GM20000 (cell line): ENCODE measurements at regions not wholly inside any gene's neighbourhood (a gene's known extent, or its start where the extent isn't known, plus 50 kb on each side); places are given as distances from the start of the nearest gene placed in this dataset.
"Not testable (repeated sequence)": the region's sequence is repeated elsewhere in the genome, so short reads cannot be mapped to it uniquely, and the experiment has no call there.

ENCODE experiments used
- DNase-seq: peaks from one replicate; pipeline ENCODE4 v3.0.0; 2012; ENCODE audit warnings: low spot score
- TF ChIP-seq, protein P1 (sequence below): IDR thresholded peaks from 2 replicates; pipeline ENCODE4 v1.5.1; 2012; ENCODE audit warnings: mild to moderate bottlenecking, control low read depth; ENCODE audit errors: extremely low read depth, missing control alignments

DNA sequence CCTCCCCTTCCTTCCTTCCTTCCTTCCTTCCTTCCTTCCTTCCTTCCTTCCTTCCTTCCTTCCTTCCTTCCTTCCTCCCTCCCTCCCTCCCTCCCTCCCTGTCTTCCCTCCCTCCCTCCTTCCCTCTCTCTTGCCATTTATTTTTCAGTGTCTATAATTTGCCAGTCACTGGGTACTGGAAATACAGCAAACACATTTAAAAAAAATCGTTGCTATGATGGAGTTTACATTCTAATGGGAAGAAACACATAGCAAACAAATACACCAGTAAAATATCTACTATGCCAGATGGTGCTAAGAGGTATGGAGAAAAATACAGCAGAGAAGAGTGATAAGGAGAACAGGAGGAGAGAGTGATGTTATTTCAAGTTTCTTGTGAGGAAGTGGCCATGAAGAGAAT is 309.5 kb downstream of the CTH start:
- TF ChIP-seq, protein P1, sequence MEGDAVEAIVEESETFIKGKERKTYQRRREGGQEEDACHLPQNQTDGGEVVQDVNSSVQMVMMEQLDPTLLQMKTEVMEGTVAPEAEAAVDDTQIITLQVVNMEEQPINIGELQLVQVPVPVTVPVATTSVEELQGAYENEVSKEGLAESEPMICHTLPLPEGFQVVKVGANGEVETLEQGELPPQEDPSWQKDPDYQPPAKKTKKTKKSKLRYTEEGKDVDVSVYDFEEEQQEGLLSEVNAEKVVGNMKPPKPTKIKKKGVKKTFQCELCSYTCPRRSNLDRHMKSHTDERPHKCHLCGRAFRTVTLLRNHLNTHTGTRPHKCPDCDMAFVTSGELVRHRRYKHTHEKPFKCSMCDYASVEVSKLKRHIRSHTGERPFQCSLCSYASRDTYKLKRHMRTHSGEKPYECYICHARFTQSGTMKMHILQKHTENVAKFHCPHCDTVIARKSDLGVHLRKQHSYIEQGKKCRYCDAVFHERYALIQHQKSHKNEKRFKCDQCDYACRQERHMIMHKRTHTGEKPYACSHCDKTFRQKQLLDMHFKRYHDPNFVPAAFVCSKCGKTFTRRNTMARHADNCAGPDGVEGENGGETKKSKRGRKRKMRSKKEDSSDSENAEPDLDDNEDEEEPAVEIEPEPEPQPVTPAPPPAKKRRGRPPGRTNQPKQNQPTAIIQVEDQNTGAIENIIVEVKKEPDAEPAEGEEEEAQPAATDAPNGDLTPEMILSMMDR, result no peak

DNA sequence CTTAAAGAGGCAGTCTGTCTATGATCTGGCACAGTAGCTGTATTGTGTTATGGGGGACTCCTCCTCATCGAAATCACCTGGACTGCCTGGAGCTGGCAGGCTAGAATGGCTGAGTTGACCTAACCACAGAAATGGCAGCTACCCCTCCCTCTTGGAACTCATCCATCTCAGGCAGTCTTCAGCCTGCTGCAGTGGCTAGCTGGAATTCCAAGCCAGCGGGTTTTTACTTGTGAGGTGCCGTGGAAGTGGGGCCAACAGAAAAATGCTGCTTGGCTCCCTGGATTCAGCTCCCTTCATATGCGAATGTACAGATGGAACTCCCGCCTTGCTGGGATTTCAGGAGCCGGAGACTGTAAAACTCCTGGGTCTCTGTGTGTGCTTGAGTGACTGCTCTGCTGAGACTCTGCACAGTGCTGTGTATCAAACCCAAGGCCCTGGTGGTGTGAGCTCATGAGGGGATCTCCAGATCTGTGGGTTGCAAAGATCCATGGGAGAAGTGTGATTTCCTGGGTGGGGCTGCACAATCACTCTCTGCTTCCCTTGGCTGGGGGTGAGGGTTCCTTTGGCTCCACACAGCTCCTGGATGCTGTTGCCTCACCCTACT is 316.9 kb downstream of the CTH start:
- TF ChIP-seq, protein P1, result no peak
- DNase-seq, result no peak

More for the DNA sequence above, 309.5 kb downstream of the CTH start:
- no peak for DNase-seq

DNA sequence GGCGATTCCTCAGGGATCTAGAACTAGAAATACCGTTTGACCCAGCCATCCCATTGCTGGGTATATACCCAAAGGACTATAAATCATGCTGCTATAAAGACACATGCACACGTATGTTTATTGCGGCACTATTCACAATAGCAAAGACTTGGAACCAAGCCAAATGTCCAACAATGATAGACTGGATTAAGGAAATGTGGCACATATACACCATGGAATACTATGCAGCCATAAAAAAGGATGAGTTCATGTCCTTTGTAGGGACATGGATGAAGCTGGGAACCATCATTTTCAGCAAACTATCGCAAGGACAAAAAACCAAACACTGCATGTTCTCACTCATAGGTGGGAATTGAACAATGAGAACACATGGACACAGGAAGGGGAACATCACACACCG is 311.1 kb downstream of the PTGER3 start:
- DNase-seq, result not testable (repeated sequence)

DNA sequence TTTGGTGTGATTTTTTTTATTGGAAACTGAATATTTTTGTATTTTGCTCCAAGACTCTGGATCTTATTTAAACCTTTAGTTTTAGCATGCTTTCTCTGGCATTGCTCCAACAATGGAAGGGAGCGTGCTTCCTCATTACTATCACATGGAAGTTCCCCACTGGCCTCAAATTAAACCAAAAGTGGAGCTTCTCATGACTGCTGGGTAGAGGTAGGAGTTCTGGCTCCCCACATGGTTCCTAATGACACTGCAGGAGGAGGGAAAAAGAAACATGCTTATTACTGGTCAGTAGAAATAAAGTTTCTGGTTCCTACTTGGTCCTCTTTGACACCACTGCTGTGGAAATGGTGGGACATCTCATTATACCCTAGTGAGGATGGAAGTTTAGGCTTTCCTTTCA is 310.5 kb downstream of the PTGER3 start:
- DNase-seq, result no peak
- TF ChIP-seq, protein P1, result no peak

DNA sequence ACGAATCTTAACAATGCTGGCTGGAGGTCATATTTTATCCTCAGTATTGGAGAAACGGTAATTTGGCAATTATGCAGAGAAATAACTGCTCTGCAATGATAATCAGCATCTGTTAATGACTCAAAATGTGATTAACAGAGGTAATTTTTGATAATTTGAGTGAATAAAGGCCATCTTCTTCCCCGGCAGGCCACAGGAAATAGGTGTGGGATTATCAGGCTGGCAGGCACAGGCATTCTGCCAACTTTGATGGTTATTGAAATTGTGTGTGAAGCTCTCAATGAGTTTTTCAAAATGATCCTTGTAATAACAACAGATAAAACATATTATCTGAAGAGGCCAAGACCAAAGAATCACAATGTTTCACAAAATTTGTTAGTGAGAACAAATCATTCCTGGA is 309.0 kb downstream of the PTGER3 start:
- TF ChIP-seq, protein P1, result no peak
- DNase-seq, result no peak

DNA sequence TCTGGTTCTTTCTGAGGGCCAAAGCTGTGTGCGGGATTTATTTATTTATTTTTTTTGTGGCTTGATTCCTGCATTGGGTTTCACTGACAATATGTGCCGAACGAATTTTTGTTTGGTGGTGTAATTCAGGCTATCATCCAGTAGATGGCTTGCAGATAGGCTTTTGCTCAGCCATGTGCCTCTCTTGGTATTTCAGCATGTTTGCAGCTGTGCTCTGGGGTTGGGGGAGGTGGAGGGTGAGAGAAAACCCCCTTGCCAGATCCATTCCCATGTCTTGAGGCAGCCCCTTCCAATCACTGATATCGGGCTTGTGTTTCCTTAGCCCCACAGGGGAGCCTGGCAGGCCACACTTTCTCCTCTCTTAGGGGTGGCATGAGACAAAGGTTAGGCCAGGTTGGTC is 302.4 kb downstream of the PTGER3 start:
- no peak for DNase-seq
- TF ChIP-seq, protein P1, result no peak

DNA sequence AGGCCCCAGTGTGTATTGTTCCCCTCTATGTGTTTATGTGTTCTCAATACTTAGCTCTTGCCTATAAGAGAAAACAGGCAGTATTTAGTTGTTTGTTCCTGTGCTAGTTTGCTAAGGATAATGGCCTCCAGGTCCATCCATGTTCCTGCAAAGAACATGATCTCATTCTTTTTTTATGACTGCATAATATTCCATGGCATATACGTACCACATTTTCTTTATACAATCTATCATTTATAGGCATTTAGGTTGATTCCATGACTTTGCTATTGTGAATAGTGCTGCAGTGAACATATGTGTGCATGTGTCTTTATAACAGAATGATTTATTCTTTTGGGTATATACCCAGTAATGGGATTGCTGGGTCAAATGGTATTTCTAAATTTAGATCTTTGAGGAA is 301.6 kb downstream of the PTGER3 start:
- not testable (repeated sequence) for DNase-seq

DNA sequence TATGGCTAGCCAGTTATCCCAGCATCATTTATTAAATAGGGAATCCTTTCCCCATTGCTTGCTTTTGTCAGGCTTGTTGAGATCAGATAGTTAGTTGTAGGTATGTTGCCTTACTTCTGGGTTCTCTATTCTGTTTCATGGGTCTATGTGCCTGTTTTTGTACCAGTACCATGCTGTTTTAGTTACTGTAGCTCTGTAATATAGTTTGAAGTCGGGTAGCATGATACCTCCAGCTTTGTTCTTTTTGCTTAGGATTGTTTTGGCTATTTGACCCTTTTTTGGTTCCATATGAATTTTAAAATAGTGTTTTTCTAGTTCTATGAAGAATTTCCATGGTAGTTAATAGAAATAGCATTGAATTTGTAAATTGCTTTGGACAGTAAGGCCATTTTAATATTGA is 300.5 kb downstream of the PTGER3 start:
- DNase-seq, result not testable (repeated sequence)

DNA sequence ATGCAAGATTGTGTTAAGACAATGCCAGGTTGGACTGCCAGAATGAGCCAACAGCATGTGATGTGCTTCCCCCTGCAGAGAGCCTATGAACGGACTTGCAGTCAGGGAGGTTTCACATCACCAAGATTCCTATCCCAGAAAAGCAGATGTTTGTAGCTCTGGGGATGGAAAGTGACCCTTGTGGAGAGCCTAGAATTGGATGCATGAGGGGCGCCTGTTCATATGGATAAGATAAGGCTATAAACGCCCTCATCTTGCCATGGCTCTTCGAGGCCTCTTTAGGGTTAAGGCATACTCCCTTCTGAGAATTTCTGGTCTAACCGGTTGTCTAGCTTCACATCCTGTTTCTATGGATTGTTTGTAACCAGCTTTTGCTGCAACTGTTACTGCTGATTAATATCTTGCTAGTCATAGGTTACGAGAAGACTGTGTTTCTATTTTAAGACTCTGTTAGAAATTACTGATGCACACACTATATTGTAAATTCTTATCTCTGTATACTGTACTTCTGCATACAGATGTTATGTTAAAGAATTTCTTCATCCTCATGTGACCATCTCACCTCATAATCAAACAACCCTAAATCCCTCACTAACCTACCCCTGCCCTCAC is 295.8 kb downstream of the PTGER3 start:
- DNase-seq, result not testable (repeated sequence)

DNA sequence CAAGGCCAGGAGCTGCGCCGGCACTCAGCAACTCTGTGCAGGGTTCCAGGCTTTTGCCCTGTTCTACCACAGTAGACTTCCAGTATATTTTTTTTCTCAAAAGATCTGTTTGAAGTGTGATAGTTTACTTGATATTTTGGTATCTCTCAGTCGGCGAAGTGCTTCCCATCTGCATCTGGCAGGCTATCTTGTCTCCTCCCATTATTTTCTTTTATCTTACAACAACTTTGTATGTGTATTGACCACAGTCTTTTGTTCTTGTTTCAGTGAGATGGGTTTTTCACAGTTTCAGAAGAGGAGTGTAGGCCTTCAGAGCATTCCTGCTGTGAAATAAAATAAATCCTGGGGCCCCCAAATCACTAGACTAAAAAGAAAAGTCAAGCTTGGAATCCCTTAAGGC is 292.9 kb downstream of the PTGER3 start:
- TF ChIP-seq, protein P1, result no peak

More for the DNA sequence above, 292.9 kb downstream of the PTGER3 start:
- no peak for DNase-seq
